HG03060 (cell line): ENCODE measurements at regions not wholly inside any gene's neighbourhood (a gene's known extent, or its start where the extent isn't known, plus 50 kb on each side); places are given as distances from the start of the nearest gene placed in this dataset.

Source experiments
- ATAC-seq: cut with Tn5 transposase; IDR thresholded peaks from one replicate; pipeline ENCODE4 v1.9.1; 2021; ENCODE audit warnings: low read depth, moderate number of reproducible peaks; ENCODE audit not compliant: unreplicated experiment

DNA sequence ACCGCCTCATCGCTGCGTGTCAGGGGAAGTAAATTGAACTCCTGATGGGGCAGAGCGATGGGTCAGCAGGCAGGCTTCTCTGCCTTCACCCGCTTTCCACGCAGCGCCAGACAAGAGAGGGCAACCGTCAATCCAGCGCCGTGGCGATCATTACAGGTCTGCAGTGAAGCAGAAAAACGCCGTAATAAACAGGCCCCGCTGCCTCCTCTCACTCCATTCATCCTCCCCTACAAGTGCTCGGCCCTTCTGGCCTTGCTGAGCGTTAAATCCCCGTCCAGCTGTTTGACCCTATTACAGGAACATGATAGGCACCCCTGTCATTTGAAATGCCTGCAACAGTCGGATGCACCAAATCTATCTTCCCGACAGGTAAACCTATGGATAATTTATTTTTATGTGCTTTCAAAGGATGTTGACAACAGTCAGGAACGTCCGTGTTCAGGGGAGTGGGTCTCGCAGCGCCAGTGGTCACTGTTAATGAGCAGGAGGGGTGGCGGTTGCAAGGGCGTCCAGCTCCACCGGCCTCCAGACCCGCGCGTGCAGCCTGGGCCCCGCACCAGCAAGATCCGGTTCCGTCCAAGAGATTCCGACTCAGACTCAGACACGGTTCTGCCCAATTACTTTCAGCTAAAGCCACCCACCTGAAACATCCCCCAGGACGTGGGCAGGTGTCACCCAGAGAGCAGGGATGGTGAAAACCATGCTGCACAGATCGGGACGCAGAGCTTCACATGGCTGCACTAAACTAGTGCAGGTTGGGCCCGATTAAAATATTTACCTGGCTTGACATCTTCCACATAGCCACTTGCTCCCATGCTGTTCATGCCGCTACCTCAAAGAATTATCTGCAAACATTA, 508.0 kb upstream of the MGMT start:
- no peak for ATAC-seq

DNA sequence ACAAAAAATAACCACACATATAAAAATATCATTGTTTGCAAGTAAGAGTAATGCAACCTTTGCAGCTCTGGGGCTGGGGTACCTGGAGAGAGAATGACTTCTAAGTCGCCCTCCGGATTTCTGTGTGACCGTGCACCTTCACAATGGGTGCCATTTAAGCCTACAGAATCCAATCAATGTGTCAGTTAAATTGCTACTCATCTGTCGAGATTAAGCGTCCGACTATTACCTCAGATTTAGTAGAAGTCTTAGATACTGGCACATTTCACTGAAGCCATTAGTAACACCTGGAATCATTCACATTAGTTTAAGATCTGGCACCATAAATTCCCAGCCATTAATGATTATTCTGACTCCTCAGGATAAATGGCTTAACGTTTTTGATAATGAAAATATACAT, 507.3 kb upstream of the MGMT start:
- ATAC-seq: no peak

DNA sequence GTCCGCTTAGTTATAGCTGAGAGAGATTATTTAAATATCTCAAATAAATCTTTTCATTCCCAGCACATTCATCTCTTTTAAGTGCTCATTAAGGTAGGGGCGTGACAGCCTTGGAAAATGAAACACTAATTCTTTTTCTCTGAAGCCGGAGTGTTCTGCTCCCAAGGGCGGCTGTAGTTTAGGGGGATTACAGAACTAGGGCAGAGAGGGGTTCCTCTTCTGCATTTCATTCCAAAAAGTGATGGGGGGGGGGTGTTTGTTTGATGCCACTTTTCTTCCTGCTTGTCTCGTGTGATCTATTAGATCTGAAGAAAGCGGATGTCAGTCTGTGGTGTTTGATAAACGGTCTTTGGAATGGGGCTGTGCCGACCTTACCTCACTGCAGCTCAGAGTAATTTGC, 506.5 kb upstream of the MGMT start:
- ATAC-seq: no peak

- no peak for ATAC-seq
Observed at GRCh38 chr10:128962182-128962581, 504.9 kb upstream of the MGMT start.

GRCh38 chr10:128963211-128964099, 503.6 kb upstream of the MGMT start:
- no peak for ATAC-seq

DNA sequence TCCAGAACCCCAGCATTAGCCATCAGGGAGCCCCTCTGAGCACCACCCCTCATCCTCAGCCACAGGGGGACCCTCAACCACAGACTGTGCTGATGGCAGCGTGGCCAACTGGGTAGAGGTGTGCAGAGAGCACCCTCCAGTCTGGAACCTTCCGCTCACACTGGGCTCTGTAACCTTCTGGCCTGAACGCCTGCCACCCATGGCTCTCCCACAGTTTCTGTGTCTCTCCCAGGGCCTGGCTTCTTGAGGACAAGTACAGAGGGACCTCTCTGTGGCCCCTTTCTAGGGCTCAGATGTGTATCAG, 503.0 kb upstream of the MGMT start:
- no peak for ATAC-seq

GRCh38 chr10:128967980-128968756, 498.9 kb upstream of the MGMT start:
- no peak for ATAC-seq

GRCh38 chr10:128969551-128969950, 497.5 kb upstream of the MGMT start:
- ATAC-seq: no peak

DNA sequence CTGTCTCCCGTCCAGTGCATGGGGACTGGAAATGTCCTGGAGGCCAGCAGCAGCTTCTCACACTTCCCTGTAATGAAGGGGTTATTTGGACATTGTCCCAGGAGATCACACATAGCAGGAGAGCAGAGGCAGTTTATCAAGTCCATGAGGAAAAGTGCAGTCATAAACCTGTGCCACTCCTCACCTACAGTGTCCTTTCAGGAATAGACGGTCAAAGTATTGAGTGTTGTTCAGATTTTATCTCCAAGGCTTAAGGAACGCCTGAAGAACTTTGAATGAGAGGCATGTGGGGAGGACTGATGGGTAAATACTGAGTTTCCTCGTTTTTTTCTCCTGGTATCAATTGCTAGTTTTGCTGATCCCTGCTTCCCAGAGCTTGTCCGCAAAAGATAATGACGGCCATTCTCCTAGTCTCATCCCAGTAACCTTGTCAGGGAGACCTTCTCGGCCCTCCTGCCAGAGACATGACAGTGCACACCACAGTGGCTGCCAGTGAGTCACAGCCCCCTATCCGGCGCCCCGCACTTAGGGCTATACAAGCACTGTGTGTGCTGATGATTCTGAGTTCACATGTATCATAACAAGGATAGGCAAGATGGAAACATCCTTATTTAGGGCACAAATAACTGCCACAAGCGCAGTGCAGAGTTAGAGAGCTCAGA, 495.5 kb upstream of the MGMT start:
- ATAC-seq: no peak

GRCh38 chr10:128972036-128972405, 495.0 kb upstream of the MGMT start:
- no peak for ATAC-seq

GRCh38 chr10:128973221-128973620, 493.8 kb upstream of the MGMT start:
- ATAC-seq: no peak

- ATAC-seq: no peak
Observed at GRCh38 chr10:128976856-128977255, 490.2 kb upstream of the MGMT start.

- ATAC-seq: no peak
Observed at GRCh38 chr10:128978211-128978610, 488.8 kb upstream of the MGMT start.

- ATAC-seq: no peak
Observed at GRCh38 chr10:128979405-128979804, 487.6 kb upstream of the MGMT start.

GRCh38 chr10:128981251-128981650, 485.8 kb upstream of the MGMT start:
- ATAC-seq: no peak

GRCh38 chr10:128981881-128982615, 485.0 kb upstream of the MGMT start:
- ATAC-seq: no peak

GRCh38 chr10:128982616-128982915, 484.5 kb upstream of the MGMT start:
- ATAC-seq: no peak

DNA sequence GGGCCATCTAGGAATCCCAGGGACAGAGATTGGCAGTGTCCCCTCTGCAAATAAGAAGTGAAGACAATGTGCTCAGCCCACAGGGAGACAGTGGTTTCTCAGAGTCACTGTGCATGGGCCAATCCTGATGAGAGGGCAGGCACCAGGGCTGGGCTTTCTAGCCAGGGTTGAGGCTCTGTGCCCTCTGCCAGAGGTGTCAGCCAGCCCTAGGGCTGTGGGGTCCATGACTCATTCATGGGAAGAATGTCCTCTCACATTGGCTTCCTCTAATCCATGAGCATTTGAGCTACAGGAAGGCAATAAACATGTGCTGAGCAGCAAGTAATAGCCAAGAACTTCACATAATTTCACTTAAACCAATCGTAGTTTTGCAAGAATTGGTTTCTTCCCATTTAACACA, 482.0 kb upstream of the MGMT start:
- no peak for ATAC-seq

GRCh38 chr10:128990986-128991385, 476.1 kb upstream of the MGMT start:
- no peak for ATAC-seq

DNA sequence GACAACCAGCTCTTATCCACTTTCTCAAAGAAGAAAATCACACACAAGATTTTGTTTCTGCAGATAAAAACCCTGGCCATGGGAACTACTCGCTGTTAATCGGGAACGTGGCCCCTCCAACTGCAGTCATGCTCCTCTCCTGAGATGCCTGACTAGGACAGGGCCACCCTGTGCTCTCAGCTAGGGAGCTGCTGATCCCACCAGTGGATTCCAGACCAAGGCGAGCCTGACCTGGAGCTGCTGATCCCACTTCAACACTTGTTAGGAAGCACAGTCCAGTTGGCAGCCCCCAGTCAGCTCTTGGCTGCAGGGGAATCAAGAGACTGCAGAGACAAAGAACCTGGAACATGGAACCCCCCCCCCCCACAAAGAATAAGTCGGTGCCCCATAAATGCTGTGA, 474.3 kb upstream of the MGMT start:
- ATAC-seq: no peak
